Ovary (tissue), 7 donors: ENCODE measurements at regions not wholly inside any gene's neighbourhood (a gene's known extent, or its start where the extent isn't known, plus 50 kb on each side); places are given as distances from the start of the nearest gene placed in this dataset.

Experiments used
- DNase-seq, 5 donors: peaks; one replicate each; pipeline ENCODE4 v3.0.0-alpha.2; 2019 to 2020
- H3K27ac ChIP-seq, 2 donors: fragments of 200-600 bp; one replicate each; pipeline versions ENCODE4 v1.5.1 to v1.8.0; 2019 to 2022
- H3K27me3 ChIP-seq: fragments of 200-600 bp; one replicate; pipeline ENCODE4 v1.8.0; 2022
- H3K36me3 ChIP-seq: fragments of 200-600 bp; sonication (generic); one replicate; pipeline ENCODE4 v1.5.1; 2019
- H3K4me1 ChIP-seq: one replicate; pipeline ENCODE4 v1.8.1; 2013; ENCODE audit warnings: mild to moderate bottlenecking, moderate library complexity; ENCODE audit not compliant: insufficient read depth
- H3K4me3 ChIP-seq: fragments of 200-600 bp; sonication (generic); one replicate; pipeline ENCODE4 v1.5.1; 2017
- H3K9me3 ChIP-seq, 2 donors: fragments of 200-600 bp in 1 of 2; sonication (generic) in 1 of 2; one replicate each; pipeline versions ENCODE4 v1.5.1 to v1.8.1; 2013 to 2019; ENCODE audit warnings: mild to moderate bottlenecking in 1 of 2, moderate library complexity in 1 of 2
- CTCF ChIP-seq, 3 donors: fragments of 450-650 bp in 2 of 3; fragments of 200-600 bp in 1 of 3; IDR thresholded peaks; one replicate each; pipeline versions ENCODE4 v1.5.1 to v1.8.0; 2016 to 2022; ENCODE audit warnings: antibody characterized with exemption in 3 of 3, mild to moderate bottlenecking in 1 of 3
- EP300 ChIP-seq: sonication (generic); formaldehyde crosslinking; IDR thresholded peaks from one replicate; pipeline ENCODE4 v1.6.1; 2017; ENCODE audit warnings: antibody characterized with exemption
- POLR2A ChIP-seq: fragments of 450-650 bp; IDR thresholded peaks from one replicate; pipeline ENCODE4 v1.6.1; 2017; ENCODE audit warnings: antibody characterized with exemption, mild to moderate bottlenecking, moderate library complexity
- WGBS, 3 donors: extraction: QIAGEN DNeasy Blood & Tissue Kit in 1 of 3; methylation state at CpG; one replicate each; pipeline versions ENCODE4 v1.1.5 to v1.1.7; 2013 to 2017; 5-methylcytosine and 5-hydroxymethylcytosine counted together
- intact Hi-C, 4 donors: fragments of 100-400 bp; cut with DNase I; formaldehyde crosslinking; loops; one replicate each; pipeline versions ENCODE4 v1.11.0 to v1.15.1; 2022 to 2023
- donor health status: DM: no; HTN: no; CAD: no; lungs with moderate emphysema.
- donor health status: DM: no; HTN: no; CAD: no.
- donor health status: Bipolar disorder and iron deficiency.
- donor health status: DM: no; HTN: no; CAD: no.
- donor health status: DM: yes; HTN: yes; CAD: no.

DNA sequence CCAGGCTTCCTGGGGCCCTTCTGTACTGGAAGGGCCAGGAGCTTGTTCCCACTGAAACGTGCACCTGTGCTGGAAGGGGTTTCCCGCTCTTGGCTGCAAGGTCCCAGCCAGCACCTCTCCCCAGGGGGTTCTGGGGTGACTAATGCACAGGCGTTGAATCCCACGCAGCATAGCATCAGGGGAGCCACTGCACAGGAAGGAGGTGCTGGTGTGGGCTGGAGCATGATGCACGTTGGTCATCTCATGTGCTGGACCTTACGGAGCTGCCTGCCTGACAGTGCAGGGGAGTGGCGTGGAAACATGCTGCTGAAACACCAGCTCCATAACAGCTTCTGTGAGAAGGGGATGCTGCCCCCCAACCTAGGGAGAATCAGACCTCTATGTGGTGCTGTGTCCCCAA is 623.0 kb downstream of the AACS start:
- H3K9me3 ChIP-seq, result no peaks in the 10 kb centered on the region
- no peak overlapping the region for H3K27ac ChIP-seq
- TF ChIP-seq EP300, result no peak
- TF ChIP-seq POLR2A, result no peak
- no peak for TF ChIP-seq CTCF (IDR thresholded peaks at IDR 0.05)
- no peak for DNase-seq
- no peaks in the 10 kb centered on the region for H3K4me1 ChIP-seq
- H3K27me3 ChIP-seq, result no peaks in the 10 kb centered on the region
- intact Hi-C loops, result no loop called here
- no peak overlapping the region for H3K4me3 ChIP-seq
- WGBS, 3 donors, result 72 to 78% (median 77%) methylated on average over 6 to 7 of the region's 7 CpGs
- no peaks in the 10 kb centered on the region for H3K36me3 ChIP-seq

DNA sequence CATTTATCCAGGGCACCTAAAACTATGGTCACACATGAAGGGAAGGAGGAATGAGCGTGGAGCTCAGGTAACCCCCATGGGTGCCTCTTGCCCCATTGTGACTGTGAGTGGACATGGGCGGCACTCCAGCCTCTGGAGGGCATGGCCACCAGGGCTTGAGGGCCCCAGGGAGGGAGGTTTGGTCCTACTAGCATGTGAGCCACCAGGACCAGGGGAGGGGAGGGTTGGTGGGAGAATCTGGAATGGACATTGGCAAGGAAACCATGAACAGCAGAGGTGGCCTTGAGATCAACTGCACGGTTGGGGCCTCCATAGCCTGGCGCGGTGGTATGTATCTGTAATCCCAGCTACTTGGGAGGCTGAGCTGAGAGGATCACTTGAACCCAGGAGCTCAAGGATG is 623.6 kb downstream of the AACS start:
- H3K9me3 ChIP-seq, result no peaks in the 10 kb centered on the region
- TF ChIP-seq CTCF (IDR thresholded peaks at IDR 0.05), result no peak
- no peak for TF ChIP-seq POLR2A
- no peak for TF ChIP-seq EP300
- no peak overlapping the region for H3K27ac ChIP-seq
- no peaks in the 10 kb centered on the region for H3K27me3 ChIP-seq
- no peak overlapping the region for H3K4me3 ChIP-seq
- intact Hi-C loops, result no loop called here
- DNase-seq, result no peak
- H3K36me3 ChIP-seq, result no peaks in the 10 kb centered on the region
- WGBS, 3 donors, result 83 to 93% (median 92%) methylated on average over 5 of the region's 5 CpGs
- no peaks in the 10 kb centered on the region for H3K4me1 ChIP-seq

DNA sequence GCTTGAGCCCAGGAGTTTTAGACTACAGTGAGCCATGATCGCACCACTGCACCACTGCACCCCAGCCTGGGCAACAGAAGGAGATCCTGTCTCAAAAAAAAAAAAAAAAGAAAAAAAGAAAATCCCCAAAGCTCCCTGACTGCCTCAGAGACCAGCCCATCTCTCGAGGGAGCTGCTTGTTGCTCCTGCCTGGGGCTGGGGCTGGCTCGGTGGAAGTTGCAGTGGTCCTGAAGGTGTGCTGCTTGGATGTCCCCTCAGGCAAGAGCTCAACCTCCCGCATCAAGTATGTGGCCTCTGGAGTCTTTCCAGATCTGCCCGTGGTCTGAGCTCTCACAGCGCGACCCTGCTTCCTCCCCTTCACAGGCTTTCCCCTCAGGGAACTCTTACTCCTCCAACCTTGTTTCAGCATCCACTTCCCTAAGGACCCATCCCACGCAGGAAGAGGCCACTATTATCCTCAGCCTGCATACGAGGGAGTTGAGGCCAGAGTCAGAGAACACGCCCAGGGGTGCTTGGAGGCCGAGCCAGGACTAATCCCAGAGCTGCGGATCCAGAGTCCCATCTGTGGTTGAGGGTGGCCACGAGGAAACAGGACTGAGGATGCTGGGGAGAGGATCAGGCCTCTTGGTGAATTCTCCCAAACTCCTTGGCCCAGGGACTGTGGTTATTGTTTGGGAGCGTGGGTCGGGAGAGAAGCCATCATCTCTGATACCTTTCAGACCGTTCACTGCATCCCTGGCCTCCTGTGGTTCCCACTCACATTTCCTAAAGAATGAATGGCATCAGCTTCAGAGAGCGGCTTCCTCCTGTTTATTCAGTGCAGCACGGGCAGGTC is 624.6 kb downstream of the AACS start:
- Histone ChIP-seq H3K9me3 (no peaks in the 10 kb centered on the region), H3K27me3 (no peaks in the 10 kb centered on the region), H3K27ac (no peak overlapping the region), H3K4me1 (no peaks in the 10 kb centered on the region), H3K4me3 (no peak overlapping the region), H3K36me3 (no peaks in the 10 kb centered on the region)
- no peak for DNase-seq
- TF ChIP-seq POLR2A (no peak), EP300 (no peak), CTCF (IDR thresholded peaks at IDR 0.05) (no peak)
- intact Hi-C loops, result no loop called here
- WGBS, 3 donors, result 45 to 57% (median 48%) methylated on average over 18 of the region's 18 CpGs

GRCh38 chr12:125690841-125691240 is 625.6 kb downstream of the AACS start:
- 50 to 64% (median 53%) methylated on average over 9 of the region's 9 CpGs for WGBS, 3 donors
- no peaks in the 10 kb centered on the region for H3K9me3 ChIP-seq
- H3K27me3 ChIP-seq, result no peaks in the 10 kb centered on the region
- TF ChIP-seq POLR2A (no peak), EP300 (no peak), CTCF (IDR thresholded peaks at IDR 0.05) (no peak)
- no peaks in the 10 kb centered on the region for H3K36me3 ChIP-seq
- H3K27ac ChIP-seq, result no peak overlapping the region
- no peak for DNase-seq
- H3K4me3 ChIP-seq, result no peak overlapping the region
- intact Hi-C loops, result no loop called here
- H3K4me1 ChIP-seq, result no peaks in the 10 kb centered on the region
